H1 (cell line): ENCODE measurements at regions not wholly inside any gene's neighbourhood (a gene's known extent, or its start where the extent isn't known, plus 50 kb on each side); places are given as distances from the start of the nearest gene placed in this dataset.
"Not testable (repeated sequence)": the region's sequence is repeated elsewhere in the genome, so short reads cannot be mapped to it uniquely, and the experiment has no call there.

ENCODE experiments used
- CTCF ChIA-PET: fragments of 300-600 bp; sonication (Branson Sonifier 250); formaldehyde crosslinking; loops from one replicate; lab custom pipeline; 2021; ENCODE audit not compliant: partially characterized antibody; lab: Charles Lee
- POLR2A ChIA-PET: fragments of 300-600 bp; sonication (Branson Sonifier 250); formaldehyde crosslinking; loops from one replicate; lab custom pipeline; 2021; ENCODE audit warnings: inconsistent platforms; ENCODE audit not compliant: partially characterized antibody; lab: Charles Lee
- DNase-seq, 2 experiments: peaks; one replicate each; pipeline versions ENCODE4 v3.0.0 to v3.0.0-alpha.2; 2010 to 2022; ENCODE audit warnings: low spot score in 2 of 2, low read depth in 1 of 2, mixed read lengths in 1 of 2
- FAIRE-seq: peaks from 2 replicates; lab custom pipeline; 2011; peaks lifted over from hg19 to GRCh38; lab: Jason Lieb, UNC
- H2AFZ ChIP-seq: 2 replicates; pipeline ENCODE4 v1.8.1; 2012; ENCODE audit warnings: low read length, inconsistent platforms
- H2AK5ac ChIP-seq: 2 replicates; pipeline ENCODE4 v1.6.1; 2013; ENCODE audit warnings: low read depth, low read length
- H2BK120ac ChIP-seq: replicated peaks from 2 replicates; pipeline ENCODE3; 2013; ENCODE audit warnings: low read depth, low read length, inconsistent platforms
- H2BK12ac ChIP-seq: 2 replicates; pipeline ENCODE4 v1.6.1; 2013; ENCODE audit warnings: low read depth, low read length
- H2BK15ac ChIP-seq: 2 replicates; pipeline ENCODE4 v1.6.1; 2013; ENCODE audit warnings: low read length
- H2BK20ac ChIP-seq: 2 replicates; pipeline ENCODE4 v1.6.1; 2013; ENCODE audit warnings: low read length
- H2BK5ac ChIP-seq: 2 replicates; pipeline ENCODE4 v1.6.1; 2013; ENCODE audit warnings: low read depth, low read length
- H3K14ac ChIP-seq: 2 replicates; pipeline ENCODE4 v1.6.1; 2013; ENCODE audit warnings: inconsistent platforms; ENCODE audit not compliant: insufficient read length
- H3K18ac ChIP-seq: 2 replicates; pipeline ENCODE4 v1.6.1; 2013; ENCODE audit warnings: low read length; ENCODE audit errors: extremely low read depth
- H3K23ac ChIP-seq: 2 replicates; pipeline ENCODE4 v1.6.1; 2013; ENCODE audit warnings: inconsistent platforms; ENCODE audit not compliant: insufficient read length
- H3K23me2 ChIP-seq: 2 replicates; pipeline ENCODE4 v1.6.1; 2013; ENCODE audit warnings: low read depth, low read length
- H3K27ac ChIP-seq: 2 replicates; pipeline ENCODE4 v1.6.1; 2011; ENCODE audit warnings: low read depth, low read length, inconsistent platforms
- H3K27me3 ChIP-seq, 4 experiments: replicated peaks in 1 of 4; 1 replicate in 1 of 4; 2 replicates in 3 of 4; pipeline versions ENCODE4 v1.6.1 to v1.8.1; 2011 to 2013; ENCODE audit warnings: low read length in 3 of 4, mild to moderate bottlenecking in 3 of 4, inconsistent platforms in 2 of 4, mixed read lengths in 2 of 4, moderate library complexity in 1 of 4; ENCODE audit not compliant: control insufficient read depth in 3 of 4, insufficient read depth in 3 of 4; ENCODE audit errors: extremely low read depth in 1 of 4
- H3K36me3 ChIP-seq, 4 experiments: 2 replicates each; pipeline versions ENCODE4 v1.6.1 to v1.8.1; 2011 to 2013; ENCODE audit warnings: mild to moderate bottlenecking in 4 of 4, low read length in 3 of 4, moderate library complexity in 2 of 4, control low read depth in 1 of 4, inconsistent platforms in 1 of 4; ENCODE audit not compliant: insufficient read depth in 4 of 4, control insufficient read depth in 2 of 4
- H3K4ac ChIP-seq: replicated peaks from 2 replicates; pipeline ENCODE3; 2013; ENCODE audit warnings: low read length, low read depth, mixed read lengths, inconsistent platforms; ENCODE audit not compliant: insufficient read length
- H3K4me1 ChIP-seq, 4 experiments: replicated peaks in 1 of 4; 1 replicate in 1 of 4; 2 replicates in 3 of 4; pipeline versions ENCODE4 v1.6.1 to v1.8.1; 2011 to 2013; ENCODE audit warnings: low read length in 3 of 4, inconsistent platforms in 2 of 4, mixed read lengths in 1 of 4; ENCODE audit not compliant: insufficient read depth in 4 of 4, control insufficient read depth in 3 of 4
- H3K4me2 ChIP-seq, 2 experiments: 2 replicates each; pipeline versions ENCODE4 v1.6.1 to v1.8.1; 2011 to 2013; ENCODE audit warnings: low read depth in 2 of 2, low read length in 2 of 2, control low read depth in 1 of 2, inconsistent platforms in 1 of 2, mild to moderate bottlenecking in 1 of 2; ENCODE audit not compliant: insufficient read depth in 1 of 2
- H3K4me3 ChIP-seq, 4 experiments: fragments of 200-600, 300-600 bp in 1 of 4; sonication (generic), shearing (Covaris generic), sonication (Bioruptor Twin) in 1 of 4; 2 replicates each; pipeline versions ENCODE4 v1.5.1 to v1.8.1; 2011 to 2016; ENCODE audit warnings: low read length in 4 of 4, low read depth in 3 of 4, control low read depth in 2 of 4, inconsistent platforms in 2 of 4, mild to moderate bottlenecking in 2 of 4, mixed read lengths in 1 of 4, moderate library complexity in 1 of 4; ENCODE audit not compliant: insufficient read depth in 2 of 4; ENCODE audit errors: extremely low read depth in 1 of 4
- H3K56ac ChIP-seq: replicated peaks from 2 replicates; pipeline ENCODE3; 2013; ENCODE audit warnings: low read depth, mild to moderate bottlenecking, mixed read lengths, low read length, inconsistent platforms; ENCODE audit not compliant: insufficient read length
- H3K79me1 ChIP-seq: 2 replicates; pipeline ENCODE4 v1.6.1; 2013; ENCODE audit warnings: low read depth, low read length, control low read depth
- H3K79me2 ChIP-seq, 2 experiments: 2 replicates each; pipeline versions ENCODE4 v1.6.1 to v1.8.1; 2012 to 2013; ENCODE audit warnings: low read length in 2 of 2, mild to moderate bottlenecking in 2 of 2, inconsistent platforms in 1 of 2; ENCODE audit not compliant: insufficient read depth in 2 of 2, control insufficient read depth in 1 of 2
- H3K9ac ChIP-seq, 4 experiments: replicated peaks in 1 of 4; 1 replicate in 1 of 4; 2 replicates in 3 of 4; pipeline versions ENCODE4 v1.6.1 to v1.8.1; 2011 to 2013; ENCODE audit warnings: low read depth in 3 of 4, low read length in 3 of 4, control low read depth in 2 of 4, mild to moderate bottlenecking in 2 of 4, moderate library complexity in 2 of 4, inconsistent platforms in 1 of 4; ENCODE audit errors: extremely low read depth in 1 of 4
- H3K9me3 ChIP-seq, 2 experiments: 2 replicates each; pipeline versions ENCODE4 v1.6.1 to v1.8.1; 2012 to 2013; ENCODE audit warnings: mild to moderate bottlenecking in 2 of 2, moderate library complexity in 2 of 2, control low read depth in 1 of 2, inconsistent platforms in 1 of 2, low read depth in 1 of 2, low read length in 1 of 2, mixed read lengths in 1 of 2; ENCODE audit not compliant: insufficient read depth in 2 of 2
- H4K20me1 ChIP-seq, 2 experiments: replicated peaks in 1 of 2; 2 replicates each; pipeline versions ENCODE3 to v1.8.1; 2011 to 2013; ENCODE audit warnings: inconsistent platforms in 2 of 2, low read length in 2 of 2, mild to moderate bottlenecking in 1 of 2; ENCODE audit not compliant: insufficient read depth in 2 of 2, control insufficient read depth in 1 of 2
- H4K5ac ChIP-seq: 2 replicates; pipeline ENCODE4 v1.6.1; 2013; ENCODE audit warnings: low read length, low read depth, mixed read lengths, inconsistent platforms; ENCODE audit not compliant: insufficient read length
- H4K8ac ChIP-seq: 2 replicates; pipeline ENCODE4 v1.8.0; 2013; ENCODE audit warnings: mild to moderate bottlenecking, moderate library complexity, low read length, inconsistent platforms; ENCODE audit not compliant: insufficient read depth; ENCODE audit errors: extremely low read depth
- H4K91ac ChIP-seq: replicated peaks from 2 replicates; pipeline ENCODE3; 2013; ENCODE audit warnings: low read length, mixed read lengths, inconsistent platforms; ENCODE audit not compliant: insufficient read length
- WGBS, 2 experiments: shearing (Covaris generic) in 1 of 2; methylation state at CpG; one replicate each; pipeline versions ENCODE4 v1.1.6 to v1.1.7; 2013 to 2015; ENCODE audit warnings: low lambda C conversion rate in 2 of 2, mixed read lengths in 2 of 2, inconsistent platforms in 1 of 2, low coverage in 1 of 2, missing lambda C conversion rate in 1 of 2; ENCODE audit not compliant: insufficient replicate concordance in 2 of 2, insufficient coverage in 1 of 2, insufficient read length in 1 of 2; ENCODE audit errors: extremely low coverage in 1 of 2, missing lambda C conversion rate in 1 of 2; 5-methylcytosine and 5-hydroxymethylcytosine counted together

GRCh38 chr1:83145820-83146219 lies 853.1 kb downstream of the TTLL7 start:
- 79% methylated on average over 1 of the region's 2 CpGs; no CpG with 5 or more reads in 1 of the 2 experiments for WGBS, 2 experiments
- H2BK15ac ChIP-seq, H3K36me3 ChIP-seq, H2AK5ac ChIP-seq, H3K9me3 ChIP-seq, H3K18ac ChIP-seq, H3K14ac ChIP-seq, H3K23me2 ChIP-seq, H2BK120ac ChIP-seq, H3K4me2 ChIP-seq, H3K56ac ChIP-seq, H3K79me2 ChIP-seq, H2AFZ ChIP-seq, H2BK20ac ChIP-seq, H4K5ac ChIP-seq, H3K4me1 ChIP-seq, POLR2A ChIA-PET, H4K91ac ChIP-seq, H3K9ac ChIP-seq, H2BK12ac ChIP-seq, H3K4me3 ChIP-seq, H4K20me1 ChIP-seq, H2BK5ac ChIP-seq, H3K23ac ChIP-seq, CTCF ChIA-PET, H3K4ac ChIP-seq, H3K27me3 ChIP-seq, H3K27ac ChIP-seq, H3K79me1 ChIP-seq, DNase-seq, H4K8ac ChIP-seq: not testable (repeated sequence)
- peak; percentile 32 for FAIRE-seq

GRCh38 chr1:83142802-83143201 lies 856.1 kb downstream of the TTLL7 start:
- H3K4me3 ChIP-seq, H4K91ac ChIP-seq, H2BK5ac ChIP-seq, H2BK120ac ChIP-seq, H2BK20ac ChIP-seq, POLR2A ChIA-PET, H2AK5ac ChIP-seq, H4K20me1 ChIP-seq, H2AFZ ChIP-seq, H3K27me3 ChIP-seq, H3K79me2 ChIP-seq, H3K36me3 ChIP-seq, H3K79me1 ChIP-seq, H4K5ac ChIP-seq, H3K9ac ChIP-seq, CTCF ChIA-PET, H3K27ac ChIP-seq, H3K23me2 ChIP-seq, H3K23ac ChIP-seq, DNase-seq, FAIRE-seq, H3K14ac ChIP-seq, H2BK12ac ChIP-seq, H3K56ac ChIP-seq, H3K4me2 ChIP-seq, H2BK15ac ChIP-seq, H3K9me3 ChIP-seq, H3K18ac ChIP-seq, H3K4me1 ChIP-seq, H4K8ac ChIP-seq, H3K4ac ChIP-seq: not testable (repeated sequence)
- WGBS, 2 experiments, result 73% methylated on average over 1 of the region's 1 CpG; no CpG with 5 or more reads in 1 of the 2 experiments
